ENCODE measurements at regions not wholly inside any gene's neighbourhood (a gene's known extent, or its start where the extent isn't known, plus 50 kb on each side); places are given as distances from the start of the nearest gene placed in this dataset.

- TF ChIP-seq CTCF (IDR thresholded peaks at IDR 0.05), result no peak
These were observed 359.3 kb downstream of the LRRC70 start for GRCh38 chr5:62937661-62938558.

- no peak for TF ChIP-seq CTCF (IDR thresholded peaks at IDR 0.05)
These were observed 357.0 kb downstream of the LRRC70 start for GRCh38 chr5:62935660-62936059.

GRCh38 chr5:62934319-62934718 is 355.7 kb downstream of the LRRC70 start:
- TF ChIP-seq CTCF (IDR thresholded peaks at IDR 0.05), result no peak

- TF ChIP-seq CTCF (IDR thresholded peaks at IDR 0.05), result no peak
These were observed 354.6 kb downstream of the LRRC70 start for GRCh38 chr5:62933261-62933660.

- TF ChIP-seq CTCF (IDR thresholded peaks at IDR 0.05), result no peak
These were observed 352.7 kb downstream of the LRRC70 start for GRCh38 chr5:62931153-62931950.

- no peak for TF ChIP-seq CTCF (IDR thresholded peaks at IDR 0.05)
These were observed 343.6 kb downstream of the LRRC70 start for GRCh38 chr5:62922191-62922590.

- no peak for TF ChIP-seq CTCF (IDR thresholded peaks at IDR 0.05)
These were observed 342.2 kb downstream of the LRRC70 start for GRCh38 chr5:62920856-62921255.

Measured in LNCAP (cell line).